Activated naive CD4-positive, alpha-beta T cell treated with anti-CD3 and anti-CD28 coated beads, Interleukin-2, amount 50 U/mL, for 16 hours (primary cell): ENCODE measurements at regions not wholly inside any gene's neighbourhood (a gene's known extent, or its start where the extent isn't known, plus 50 kb on each side); places are given as distances from the start of the nearest gene placed in this dataset.
A peak's percentile ranks its signal among the peaks of the same experiment; 100 is the strongest.
"Not testable (repeated sequence)": the region's sequence is repeated elsewhere in the genome, so short reads cannot be mapped to it uniquely, and the experiment has no call there.

Experiments used
- DNase-seq: peaks from one replicate; pipeline ENCODE4 v3.0.0-alpha.2; 2020

- DNase-seq, result no peak
These were observed 75.3 kb upstream of the C7orf33 start for GRCh38 chr7:148515237-148515636.

- no peak for DNase-seq
These were observed 74.6 kb upstream of the C7orf33 start for GRCh38 chr7:148515728-148516695.

DNA sequence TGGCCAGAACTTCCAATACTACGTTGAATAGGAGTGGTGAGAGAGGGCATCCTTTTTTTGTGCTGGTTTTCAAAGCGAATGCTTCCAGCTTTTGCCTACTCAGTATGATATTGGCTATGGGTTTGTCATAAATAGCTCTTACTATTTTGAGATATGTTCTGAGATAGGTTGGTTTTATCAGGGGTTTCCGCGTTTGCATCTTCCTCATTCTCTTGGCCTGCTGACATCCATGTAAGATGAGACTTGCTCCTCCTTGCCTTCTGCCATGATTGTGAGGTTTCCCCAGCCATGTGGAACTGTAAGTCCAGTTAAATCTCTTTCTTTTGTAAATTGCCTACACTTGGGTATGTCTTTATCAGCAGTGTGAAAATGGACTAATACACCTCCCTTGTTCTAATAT is 71.2 kb upstream of the C7orf33 start:
- not testable (repeated sequence) for DNase-seq

DNA sequence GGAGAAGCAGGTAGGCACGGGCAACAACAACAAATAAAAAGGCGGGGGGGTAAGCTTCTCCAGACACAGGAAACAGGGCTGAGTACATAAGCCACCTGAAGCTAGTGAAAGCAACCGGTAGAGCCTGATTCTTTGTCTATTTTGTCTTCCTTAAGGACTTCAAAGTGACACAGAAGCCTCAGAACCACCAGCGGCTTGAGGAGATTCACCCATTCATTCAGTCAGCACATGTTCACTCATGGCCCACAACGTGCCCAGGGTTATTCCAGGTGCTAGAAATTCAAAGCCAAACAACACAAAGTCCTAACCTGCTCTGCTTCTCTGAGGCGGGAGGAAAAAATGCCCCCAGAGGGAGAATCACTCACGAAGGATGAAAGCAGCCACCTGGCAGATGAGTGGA is 69.3 kb upstream of the C7orf33 start:
- no peak for DNase-seq

GRCh38 chr7:148523550-148523949 is 67.0 kb upstream of the C7orf33 start:
- no peak for DNase-seq

DNA sequence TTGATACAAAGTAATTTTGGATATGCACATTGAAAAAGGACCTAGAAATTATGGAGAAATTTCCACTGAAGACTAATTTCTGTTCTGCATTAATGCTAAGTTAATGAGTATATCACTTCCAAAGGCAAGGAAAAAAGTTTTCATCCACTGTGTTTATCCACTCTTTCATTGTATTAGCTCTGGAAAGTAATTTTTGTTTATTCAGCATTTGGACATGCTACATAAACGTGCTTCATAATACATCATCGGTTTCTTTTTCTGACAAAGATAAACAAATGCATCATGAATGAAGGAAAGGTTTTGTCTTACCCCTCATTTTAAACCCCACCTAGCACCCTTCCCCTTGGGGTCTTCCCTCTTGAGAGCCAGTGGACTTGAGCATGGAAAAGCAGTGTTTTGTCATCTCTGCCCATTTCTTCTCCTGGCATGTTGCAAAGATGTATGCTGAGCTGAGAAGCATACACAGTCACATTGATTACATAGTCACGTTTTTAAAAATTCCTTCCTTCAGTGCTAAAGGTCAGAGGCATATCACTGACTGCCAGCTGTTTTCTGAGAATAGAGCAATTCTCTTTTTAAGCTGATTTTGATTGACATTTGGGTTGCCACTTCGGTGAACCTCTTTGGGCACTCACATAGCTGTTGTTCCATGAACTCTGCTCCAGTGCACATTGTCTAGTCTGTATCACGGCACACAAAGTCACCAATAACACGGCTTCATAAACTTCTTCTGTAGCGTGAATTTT is 65.9 kb upstream of the C7orf33 start:
- DNase-seq, result no peak

GRCh38 chr7:148527717-148528168 is 62.8 kb upstream of the C7orf33 start:
- peak; percentile 86 for DNase-seq

- no peak for DNase-seq
These were observed 55.3 kb upstream of the C7orf33 start for GRCh38 chr7:148535217-148535616.

DNA sequence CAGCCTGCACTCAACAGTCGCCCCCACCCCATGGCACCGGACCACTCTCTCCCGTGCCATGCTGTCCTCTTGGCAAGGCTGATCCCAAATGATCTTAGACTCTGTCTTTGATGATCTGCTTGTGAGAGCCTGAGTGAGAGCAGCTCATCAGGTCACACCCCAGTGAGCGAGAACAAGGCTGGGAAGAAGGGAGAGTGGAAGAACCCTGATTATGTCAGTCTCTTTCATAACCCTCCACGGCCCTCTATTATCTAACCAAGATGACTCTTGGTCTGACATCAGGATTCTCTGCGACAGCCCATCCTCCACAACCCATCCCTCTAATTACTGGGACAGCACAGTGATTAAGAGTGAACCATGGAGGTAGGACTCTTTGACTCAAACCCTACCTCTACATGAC is 53.1 kb upstream of the C7orf33 start:
- DNase-seq, result no peak

DNA sequence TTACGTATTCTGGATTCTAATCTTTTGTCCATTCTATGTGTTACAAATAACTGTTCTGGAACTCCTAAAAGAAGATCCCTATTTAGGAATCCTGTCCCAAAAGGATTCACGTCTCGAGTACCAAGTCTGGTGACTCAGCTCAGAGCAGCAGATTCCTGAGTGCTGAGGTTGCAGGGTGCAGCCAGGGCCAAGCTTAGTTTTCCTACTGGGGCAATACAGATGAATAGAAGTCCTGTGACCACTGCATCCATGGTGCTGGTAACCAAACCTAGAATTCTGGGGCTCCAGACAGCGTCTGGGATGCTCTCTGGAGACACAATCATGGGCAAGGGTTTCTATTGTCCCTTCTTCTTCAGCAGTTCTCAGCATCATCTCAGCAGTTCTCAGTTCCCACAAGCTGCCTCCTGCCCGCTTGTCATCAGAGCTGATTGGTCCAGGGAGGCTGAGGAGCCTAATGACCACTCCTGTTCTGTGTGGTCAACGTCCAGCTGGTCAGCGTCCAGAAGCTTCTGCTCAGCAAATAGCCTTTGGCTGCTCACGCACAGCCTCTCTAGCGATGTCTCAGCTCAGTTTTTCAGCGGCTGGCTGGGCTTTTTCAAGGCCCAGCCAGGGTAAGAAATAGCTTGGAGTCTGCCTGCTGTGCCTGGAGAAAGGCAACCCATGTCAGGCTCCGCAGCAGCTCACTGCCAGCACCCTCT is 50.4 kb upstream of the C7orf33 start:
- DNase-seq, result no peak
